ENCODE measurements at regions not wholly inside any gene's neighbourhood (a gene's known extent, or its start where the extent isn't known, plus 50 kb on each side); places are given as distances from the start of the nearest gene placed in this dataset.

DNA sequence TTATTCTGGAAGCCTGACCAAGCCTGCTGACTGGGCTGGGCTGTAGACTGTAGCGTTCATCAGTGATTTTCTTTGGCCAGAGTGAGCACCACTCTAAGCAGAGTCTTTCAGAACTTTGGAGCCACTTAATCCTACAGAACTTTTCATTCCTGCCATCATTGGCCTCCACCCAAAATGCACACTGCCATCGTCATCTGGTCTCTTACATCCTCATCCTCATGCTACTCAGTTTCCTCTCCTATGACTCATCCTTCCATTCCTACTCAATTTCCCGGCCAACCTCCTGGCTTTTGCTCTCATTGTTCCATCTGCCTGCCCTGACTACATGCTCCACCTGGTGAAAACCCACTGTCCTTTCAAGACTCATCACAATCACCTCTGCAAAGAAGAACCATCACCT, 233.8 kb upstream of the USP25 start:
- no peak for DNase-seq (ENCODE audit: low read depth)
- no peak overlapping the region for H3K4me3 ChIP-seq (ENCODE audit: low read length)
- TF ChIP-seq CTCF (conservative IDR thresholded peaks at IDR 0.05; ENCODE audit: low read depth, low read length): no peak

DNA sequence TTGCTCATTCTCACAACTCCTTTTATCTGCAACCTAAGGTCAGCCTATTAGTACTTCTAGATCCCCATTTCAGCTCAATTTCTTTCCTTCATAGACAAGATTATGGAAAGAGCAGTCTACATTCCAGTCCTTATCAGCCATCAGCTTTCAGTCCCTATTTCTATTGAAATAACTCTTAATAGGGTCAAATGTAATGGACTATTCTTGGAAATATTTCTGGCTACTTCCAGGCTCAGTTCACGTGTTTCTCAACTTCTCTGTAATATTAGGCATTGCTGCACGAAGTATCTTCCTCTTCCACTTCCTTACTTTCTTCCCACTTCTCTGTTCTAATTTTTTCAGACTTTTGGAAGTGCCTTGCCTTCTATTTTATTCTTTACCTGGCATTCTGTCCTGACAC, 232.9 kb upstream of the USP25 start:
- H3K4me3 ChIP-seq (ENCODE audit: low read length): no peak overlapping the region
- TF ChIP-seq CTCF (conservative IDR thresholded peaks at IDR 0.05; ENCODE audit: low read depth, low read length): no peak
- DNase-seq (ENCODE audit: low read depth): no peak

DNA sequence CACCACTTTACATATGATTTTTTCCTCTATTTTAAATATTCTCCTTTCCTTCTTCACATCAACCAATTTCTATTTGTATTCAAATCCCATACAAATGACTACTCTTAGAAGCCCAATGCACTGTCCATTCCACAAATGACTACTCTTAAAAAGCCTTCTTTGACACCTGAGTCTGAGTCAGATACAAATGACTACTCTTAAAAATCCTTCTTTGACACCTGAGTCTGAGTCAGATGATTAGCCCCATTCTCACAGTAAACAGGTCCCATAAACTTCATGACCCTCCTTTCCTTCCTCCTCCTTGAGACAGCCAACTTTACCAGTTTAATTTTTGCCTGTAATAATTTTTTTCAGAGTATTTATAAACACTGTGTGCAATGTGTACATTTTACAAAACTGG, 231.3 kb upstream of the USP25 start:
- DNase-seq (ENCODE audit: low read depth): no peak
- no peak overlapping the region for H3K4me3 ChIP-seq (ENCODE audit: low read length)
- TF ChIP-seq CTCF (conservative IDR thresholded peaks at IDR 0.05; ENCODE audit: low read depth, low read length): no peak

DNA sequence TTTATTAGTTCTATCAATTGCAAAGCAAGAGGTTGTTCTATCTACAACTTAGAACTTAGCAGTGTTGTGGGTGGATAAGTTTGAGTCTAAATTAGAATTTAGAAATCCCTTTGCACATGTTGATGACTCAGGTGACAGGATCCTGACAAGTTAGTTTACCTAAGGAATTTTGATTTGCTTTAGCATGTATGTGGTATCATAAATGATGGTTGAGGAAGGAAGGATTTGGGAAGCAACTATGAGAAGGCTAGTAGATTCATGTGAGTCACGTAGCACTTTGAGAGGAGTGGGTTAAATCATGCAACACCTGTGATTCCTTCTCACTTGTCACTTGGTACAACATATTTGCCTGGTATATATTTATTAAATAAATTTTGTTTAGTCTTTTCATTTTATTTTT, 223.7 kb upstream of the USP25 start:
- DNase-seq (ENCODE audit: low read depth): no peak
- H3K4me3 ChIP-seq (ENCODE audit: low read length): no peak overlapping the region

DNA sequence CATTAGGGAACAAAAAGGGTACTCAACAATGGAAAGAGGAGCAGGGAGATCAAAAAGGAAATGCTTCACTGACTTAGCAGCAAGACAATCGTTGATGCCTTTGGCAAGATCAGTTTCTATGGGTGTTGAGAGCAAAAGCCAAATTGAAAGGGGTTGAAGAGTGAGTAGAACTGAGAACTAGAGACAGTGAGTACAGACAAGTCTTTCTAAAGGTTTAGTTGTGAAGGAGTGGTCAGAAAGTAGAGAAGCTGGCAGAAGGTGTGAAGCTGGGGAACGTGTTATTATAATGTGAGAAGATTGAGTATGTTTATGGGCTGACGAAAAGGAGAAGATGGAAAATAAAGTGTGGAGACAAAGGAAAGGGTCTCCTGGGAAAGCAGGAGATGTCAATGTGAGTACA, 221.2 kb upstream of the USP25 start:
- DNase-seq (ENCODE audit: low read depth): no peak
- no peak for TF ChIP-seq CTCF (conservative IDR thresholded peaks at IDR 0.05; ENCODE audit: low read depth, low read length)
- no peak overlapping the region for H3K4me3 ChIP-seq (ENCODE audit: low read length)

More for the DNA sequence above, 223.7 kb upstream of the USP25 start:
- TF ChIP-seq CTCF (conservative IDR thresholded peaks at IDR 0.05; ENCODE audit: low read depth, low read length): no peak

DNA sequence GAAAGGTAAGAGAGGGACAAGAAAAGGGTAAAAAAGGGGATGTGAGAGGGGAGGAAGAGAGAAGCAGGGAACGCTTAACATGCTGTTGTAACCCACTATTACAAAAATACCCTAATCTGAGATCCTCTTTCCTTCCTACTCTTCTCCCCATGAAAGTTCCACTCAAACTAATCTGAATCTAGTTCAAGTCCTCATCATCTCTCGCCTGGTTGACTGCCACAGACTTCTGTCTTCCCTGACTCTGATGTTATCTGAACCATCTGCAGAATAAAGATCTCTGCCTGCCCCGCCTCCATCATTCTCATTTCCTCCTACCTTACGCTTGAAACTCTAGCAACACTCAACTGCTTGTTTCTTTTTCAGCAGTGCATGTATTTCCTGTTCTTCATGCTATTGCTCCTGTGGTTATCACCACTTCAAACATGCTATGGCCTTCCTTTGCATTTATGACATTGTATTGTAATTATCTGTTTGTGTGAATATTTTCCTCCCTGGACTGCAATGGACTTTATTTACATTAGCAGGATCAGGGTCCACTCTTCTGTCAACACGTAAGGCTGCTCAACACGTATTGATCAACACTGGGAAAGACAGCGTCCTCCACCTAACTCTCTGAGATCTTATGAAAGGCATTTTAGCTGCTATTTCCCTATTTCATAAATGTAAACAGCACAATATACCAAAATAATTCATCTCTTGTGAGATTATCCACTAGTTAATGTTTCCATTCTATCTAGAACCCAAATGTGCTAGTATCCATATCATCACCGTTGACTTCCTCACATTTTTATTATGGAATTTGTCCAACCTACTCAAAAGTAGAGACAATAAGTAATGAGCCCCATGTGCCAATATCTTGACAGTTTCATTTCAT, 215.5 kb upstream of the USP25 start:
- no peak for DNase-seq (ENCODE audit: low read depth)
- no peak overlapping the region for H3K4me3 ChIP-seq (ENCODE audit: low read length)
- TF ChIP-seq CTCF (conservative IDR thresholded peaks at IDR 0.05; ENCODE audit: low read depth, low read length): no peak

GRCh38 chr21:15515908-15516307, 213.9 kb upstream of the USP25 start:
- DNase-seq (ENCODE audit: low read depth): no peak
- H3K4me3 ChIP-seq (ENCODE audit: low read length): no peak overlapping the region
- no peak for TF ChIP-seq CTCF (conservative IDR thresholded peaks at IDR 0.05; ENCODE audit: low read depth, low read length)

All from retinal pigment epithelial cell (primary cell).